ENCODE measurements at regions not wholly inside any gene's neighbourhood (a gene's known extent, or its start where the extent isn't known, plus 50 kb on each side); places are given as distances from the start of the nearest gene placed in this dataset.
"Not testable (repeated sequence)": the region's sequence is repeated elsewhere in the genome, so short reads cannot be mapped to it uniquely, and the experiment has no call there.

GRCh38 chr4:17013382-17014006, 115.0 kb upstream of the LDB2 start:
- no peaks in the 10 kb centered on the region for H3K4me1 Mint-ChIP-seq
- DNase-seq: no peak
- no peak for ATAC-seq (replicated peaks in 1 of 4)
- ChIA-PET CTCF (no interaction called here), POLR2A (no interaction called here)
- 80% methylated on average over 2 of the region's 4 CpGs for WGBS (ENCODE audit: insufficient coverage)
- no peak overlapping the region for H3K27ac Mint-ChIP-seq
- no peaks in the 10 kb centered on the region for H3K4me1 ChIP-seq (ENCODE audit: control insufficient read depth in 1 of 2, extremely low read depth in 1 of 2, insufficient read depth in 2 of 2, low read length in 2 of 2)
- H3K4me3 Mint-ChIP-seq: no peak overlapping the region
- H3K27me3 Mint-ChIP-seq: peaks cover 0 to 3% of the 10 kb centered on the region in 2 donors
- H3K9me3 Mint-ChIP-seq: no peaks in the 10 kb centered on the region
- H3K36me3 ChIP-seq (ENCODE audit: control insufficient read depth in 2 of 2, extremely low read depth in 1 of 2, insufficient read depth in 1 of 2, low read length in 1 of 2): no peaks in the 10 kb centered on the region
- H3K9me3 ChIP-seq: no peaks in the 10 kb centered on the region
- no peaks in the 10 kb centered on the region for H3K27me3 ChIP-seq (replicated peaks in 1 of 2; ENCODE audit: control insufficient read depth in 2 of 2, extremely low read depth in 1 of 2, insufficient read depth in 2 of 2, low read length in 1 of 2)
- H3K27ac ChIP-seq (ENCODE audit: low read length): no peak overlapping the region
- H3K4me3 ChIP-seq (ENCODE audit: control insufficient read depth in 1 of 2, extremely low read depth in 1 of 2, low read length in 1 of 2): no peak overlapping the region
- H3K36me3 Mint-ChIP-seq: no peaks in the 10 kb centered on the region

- Histone ChIP-seq H3K27me3 (replicated peaks in 1 of 2; ENCODE audit: control insufficient read depth in 2 of 2, extremely low read depth in 1 of 2, insufficient read depth in 2 of 2, low read length in 1 of 2) (no peaks in the 10 kb centered on the region), H3K36me3 (ENCODE audit: control insufficient read depth in 2 of 2, extremely low read depth in 1 of 2, insufficient read depth in 1 of 2, low read length in 1 of 2) (no peaks in the 10 kb centered on the region), H3K27ac (ENCODE audit: low read length) (no peak overlapping the region), H3K4me3 (ENCODE audit: control insufficient read depth in 1 of 2, extremely low read depth in 1 of 2, low read length in 1 of 2) (no peak overlapping the region), H3K9me3 (no peaks in the 10 kb centered on the region), H3K4me1 (ENCODE audit: control insufficient read depth in 1 of 2, extremely low read depth in 1 of 2, insufficient read depth in 2 of 2, low read length in 2 of 2) (no peaks in the 10 kb centered on the region)
- Mint-ChIP-seq H3K4me1 (no peaks in the 10 kb centered on the region), H3K9me3 (no peaks in the 10 kb centered on the region), H3K4me3 (no peak overlapping the region), H3K27ac (no peak overlapping the region), H3K27me3 (no peaks in the 10 kb centered on the region), H3K36me3 (no peaks in the 10 kb centered on the region)
- POLR2A ChIA-PET: interaction anchor here in 1 of 2 donors (0.6 kb wide), 1 partner anchor 26 kb away, joined by 3 read pairs; no protein-coding TSS in a partner anchor
- CTCF ChIA-PET: no interaction called here
- DNase-seq (no peak), ATAC-seq (replicated peaks in 1 of 4) (no peak)
- WGBS (ENCODE audit: insufficient coverage): no CpG with 5 or more reads among the region's 3 CpGs
These were observed 114.0 kb upstream of the LDB2 start for GRCh38 chr4:17012451-17012850.

GRCh38 chr4:17010426-17011087, 112.1 kb upstream of the LDB2 start:
- no peak overlapping the region for H3K4me3 ChIP-seq (ENCODE audit: control insufficient read depth in 1 of 2, extremely low read depth in 1 of 2, low read length in 1 of 2)
- DNase-seq: no peak
- no peak overlapping the region for H3K27ac Mint-ChIP-seq
- H3K27me3 Mint-ChIP-seq: peaks cover 0 to 3% of the 10 kb centered on the region in 2 donors
- H3K4me1 ChIP-seq (ENCODE audit: control insufficient read depth in 1 of 2, extremely low read depth in 1 of 2, insufficient read depth in 2 of 2, low read length in 2 of 2): no peaks in the 10 kb centered on the region
- no peak overlapping the region for H3K4me3 Mint-ChIP-seq
- no peaks in the 10 kb centered on the region for H3K4me1 Mint-ChIP-seq
- 87% methylated on average over 7 of the region's 13 CpGs for WGBS (ENCODE audit: insufficient coverage)
- no peak for ATAC-seq (replicated peaks in 1 of 4)
- H3K36me3 ChIP-seq (ENCODE audit: control insufficient read depth in 2 of 2, extremely low read depth in 1 of 2, insufficient read depth in 1 of 2, low read length in 1 of 2): no peaks in the 10 kb centered on the region
- H3K27me3 ChIP-seq (replicated peaks in 1 of 2; ENCODE audit: control insufficient read depth in 2 of 2, extremely low read depth in 1 of 2, insufficient read depth in 2 of 2, low read length in 1 of 2): no peaks in the 10 kb centered on the region
- H3K36me3 Mint-ChIP-seq: no peaks in the 10 kb centered on the region
- ChIA-PET CTCF (no interaction called here), POLR2A (no interaction called here)
- H3K9me3 ChIP-seq: no peaks in the 10 kb centered on the region
- H3K27ac ChIP-seq (ENCODE audit: low read length): no peak overlapping the region
- no peaks in the 10 kb centered on the region for H3K9me3 Mint-ChIP-seq

GRCh38 chr4:17009871-17010367, 111.5 kb upstream of the LDB2 start:
- Mint-ChIP-seq H3K4me1 (no peaks in the 10 kb centered on the region), H3K36me3 (no peaks in the 10 kb centered on the region), H3K4me3 (no peak overlapping the region), H3K27ac (no peak overlapping the region), H3K9me3 (no peaks in the 10 kb centered on the region), H3K27me3 (peaks cover 0 to 3% of the 10 kb centered on the region in 2 donors)
- Histone ChIP-seq H3K9me3 (no peaks in the 10 kb centered on the region), H3K27me3 (replicated peaks in 1 of 2; ENCODE audit: control insufficient read depth in 2 of 2, extremely low read depth in 1 of 2, insufficient read depth in 2 of 2, low read length in 1 of 2) (no peaks in the 10 kb centered on the region), H3K27ac (ENCODE audit: low read length) (no peak overlapping the region), H3K4me3 (ENCODE audit: control insufficient read depth in 1 of 2, extremely low read depth in 1 of 2, low read length in 1 of 2) (no peak overlapping the region), H3K36me3 (ENCODE audit: control insufficient read depth in 2 of 2, extremely low read depth in 1 of 2, insufficient read depth in 1 of 2, low read length in 1 of 2) (no peaks in the 10 kb centered on the region), H3K4me1 (ENCODE audit: control insufficient read depth in 1 of 2, extremely low read depth in 1 of 2, insufficient read depth in 2 of 2, low read length in 2 of 2) (no peaks in the 10 kb centered on the region)
- ChIA-PET CTCF (no interaction called here), POLR2A (no interaction called here)
- DNase-seq (no peak), ATAC-seq (replicated peaks in 1 of 4) (no peak)
- WGBS (ENCODE audit: insufficient coverage): 90% methylated on average over 5 of the region's 10 CpGs

- H3K27me3 Mint-ChIP-seq: peaks cover 0 to 6% of the 10 kb centered on the region in 2 donors
- POLR2A ChIA-PET: no interaction called here
- no peak overlapping the region for H3K4me3 Mint-ChIP-seq
- Histone ChIP-seq H3K9me3 (no peaks in the 10 kb centered on the region), H3K4me3 (ENCODE audit: control insufficient read depth in 1 of 2, extremely low read depth in 1 of 2, low read length in 1 of 2) (no peak overlapping the region), H3K4me1 (ENCODE audit: control insufficient read depth in 1 of 2, extremely low read depth in 1 of 2, insufficient read depth in 2 of 2, low read length in 2 of 2) (no peaks in the 10 kb centered on the region), H3K36me3 (ENCODE audit: control insufficient read depth in 2 of 2, extremely low read depth in 1 of 2, insufficient read depth in 1 of 2, low read length in 1 of 2) (no peaks in the 10 kb centered on the region), H3K27ac (ENCODE audit: low read length) (no peak overlapping the region), H3K27me3 (replicated peaks in 1 of 2; ENCODE audit: control insufficient read depth in 2 of 2, extremely low read depth in 1 of 2, insufficient read depth in 2 of 2, low read length in 1 of 2) (no peaks in the 10 kb centered on the region)
- no peaks in the 10 kb centered on the region for H3K9me3 Mint-ChIP-seq
- CTCF ChIA-PET: interaction anchor here in 1 of 2 donors (0.7 kb wide), 1 partner anchor 825 kb away, joined by 3 read pairs; no protein-coding TSS in a partner anchor
- no peak overlapping the region for H3K27ac Mint-ChIP-seq
- DNase-seq (no peak), ATAC-seq (replicated peaks in 1 of 4) (no peak)
- H3K36me3 Mint-ChIP-seq: no peaks in the 10 kb centered on the region
- H3K4me1 Mint-ChIP-seq: no peaks in the 10 kb centered on the region
- WGBS (ENCODE audit: insufficient coverage): no CpG with 5 or more reads among the region's 2 CpGs
These were observed 110.4 kb upstream of the LDB2 start for GRCh38 chr4:17008834-17009345.

GRCh38 chr4:17003606-17004392, 105.4 kb upstream of the LDB2 start:
- H3K36me3 Mint-ChIP-seq; H3K4me1 ChIP-seq (ENCODE audit: control insufficient read depth in 1 of 2, extremely low read depth in 1 of 2, insufficient read depth in 2 of 2, low read length in 2 of 2); H3K9me3 Mint-ChIP-seq; H3K9me3 ChIP-seq; ATAC-seq (replicated peaks in 1 of 4); H3K4me3 Mint-ChIP-seq; DNase-seq; CTCF ChIA-PET; H3K27me3 ChIP-seq (replicated peaks in 1 of 2; ENCODE audit: control insufficient read depth in 2 of 2, extremely low read depth in 1 of 2, insufficient read depth in 2 of 2, low read length in 1 of 2); H3K27ac ChIP-seq (ENCODE audit: low read length); H3K4me3 ChIP-seq (ENCODE audit: control insufficient read depth in 1 of 2, extremely low read depth in 1 of 2, low read length in 1 of 2); H3K4me1 Mint-ChIP-seq; H3K27ac Mint-ChIP-seq; H3K36me3 ChIP-seq (ENCODE audit: control insufficient read depth in 2 of 2, extremely low read depth in 1 of 2, insufficient read depth in 1 of 2, low read length in 1 of 2); POLR2A ChIA-PET; H3K27me3 Mint-ChIP-seq: not testable (repeated sequence)
- 87% methylated on average over 5 of the region's 16 CpGs for WGBS (ENCODE audit: insufficient coverage)
